ENCODE measurements at regions not wholly inside any gene's neighbourhood (a gene's known extent, or its start where the extent isn't known, plus 50 kb on each side); places are given as distances from the start of the nearest gene placed in this dataset.

DNA sequence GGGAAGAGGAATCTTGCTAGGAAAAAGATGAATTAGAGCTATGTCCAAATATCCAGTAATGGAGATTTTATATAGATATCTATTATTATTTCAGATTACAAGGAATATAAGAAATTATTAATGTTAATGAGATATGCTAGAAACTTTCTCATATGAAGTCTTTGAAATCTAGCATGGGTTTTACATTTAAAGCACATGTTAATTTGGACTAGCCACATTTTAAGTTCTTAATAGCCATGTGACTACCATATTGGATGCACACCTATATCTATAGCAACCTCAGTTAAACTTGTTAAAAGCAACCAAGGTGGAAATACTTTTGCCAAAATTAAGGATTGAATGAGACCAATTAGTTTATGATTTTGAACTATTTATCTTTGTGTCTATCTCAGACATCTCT is 86.7 kb upstream of the CNTNAP4 start:
- no peak overlapping the region for H3K4me3 ChIP-seq (ENCODE audit: low read length)
- TF ChIP-seq, protein P1, sequence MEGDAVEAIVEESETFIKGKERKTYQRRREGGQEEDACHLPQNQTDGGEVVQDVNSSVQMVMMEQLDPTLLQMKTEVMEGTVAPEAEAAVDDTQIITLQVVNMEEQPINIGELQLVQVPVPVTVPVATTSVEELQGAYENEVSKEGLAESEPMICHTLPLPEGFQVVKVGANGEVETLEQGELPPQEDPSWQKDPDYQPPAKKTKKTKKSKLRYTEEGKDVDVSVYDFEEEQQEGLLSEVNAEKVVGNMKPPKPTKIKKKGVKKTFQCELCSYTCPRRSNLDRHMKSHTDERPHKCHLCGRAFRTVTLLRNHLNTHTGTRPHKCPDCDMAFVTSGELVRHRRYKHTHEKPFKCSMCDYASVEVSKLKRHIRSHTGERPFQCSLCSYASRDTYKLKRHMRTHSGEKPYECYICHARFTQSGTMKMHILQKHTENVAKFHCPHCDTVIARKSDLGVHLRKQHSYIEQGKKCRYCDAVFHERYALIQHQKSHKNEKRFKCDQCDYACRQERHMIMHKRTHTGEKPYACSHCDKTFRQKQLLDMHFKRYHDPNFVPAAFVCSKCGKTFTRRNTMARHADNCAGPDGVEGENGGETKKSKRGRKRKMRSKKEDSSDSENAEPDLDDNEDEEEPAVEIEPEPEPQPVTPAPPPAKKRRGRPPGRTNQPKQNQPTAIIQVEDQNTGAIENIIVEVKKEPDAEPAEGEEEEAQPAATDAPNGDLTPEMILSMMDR (IDR thresholded peaks at IDR 0.05; ENCODE audit: low read depth, low read length, poor library complexity, severe bottlenecking) = no peak
- no peak for TF ChIP-seq EZH2phosphoT487 (IDR thresholded peaks at IDR 0.05; ENCODE audit: borderline replicate concordance, low read length)
- H3K4me2 ChIP-seq (ENCODE audit: low read length) = no peak overlapping the region
- no peaks in the 10 kb centered on the region for H4K20me1 ChIP-seq (ENCODE audit: control insufficient read depth, insufficient read depth, low read depth, low read length)
- no peaks in the 10 kb centered on the region for H3K4me1 ChIP-seq (ENCODE audit: control insufficient read depth, low read length)
- H3K9me3 ChIP-seq (ENCODE audit: control insufficient read depth, insufficient read depth, low read length) = no peaks in the 10 kb centered on the region
- H3K27ac ChIP-seq (ENCODE audit: low read depth, low read length) = no peak overlapping the region
- no peaks in the 10 kb centered on the region for H3K79me2 ChIP-seq (ENCODE audit: control insufficient read depth, low read length)
- H3K9me2 ChIP-seq (replicated peaks; ENCODE audit: control insufficient read depth, low read length) = no peaks in the 10 kb centered on the region
- H3K36me3 ChIP-seq (ENCODE audit: control insufficient read depth, low read length) = no peaks in the 10 kb centered on the region
- no peaks in the 10 kb centered on the region for H3K27me3 ChIP-seq (ENCODE audit: control insufficient read depth, low read length)
- H3F3A ChIP-seq (ENCODE audit: control insufficient read depth, insufficient read depth) = no peaks in the 10 kb centered on the region

DNA sequence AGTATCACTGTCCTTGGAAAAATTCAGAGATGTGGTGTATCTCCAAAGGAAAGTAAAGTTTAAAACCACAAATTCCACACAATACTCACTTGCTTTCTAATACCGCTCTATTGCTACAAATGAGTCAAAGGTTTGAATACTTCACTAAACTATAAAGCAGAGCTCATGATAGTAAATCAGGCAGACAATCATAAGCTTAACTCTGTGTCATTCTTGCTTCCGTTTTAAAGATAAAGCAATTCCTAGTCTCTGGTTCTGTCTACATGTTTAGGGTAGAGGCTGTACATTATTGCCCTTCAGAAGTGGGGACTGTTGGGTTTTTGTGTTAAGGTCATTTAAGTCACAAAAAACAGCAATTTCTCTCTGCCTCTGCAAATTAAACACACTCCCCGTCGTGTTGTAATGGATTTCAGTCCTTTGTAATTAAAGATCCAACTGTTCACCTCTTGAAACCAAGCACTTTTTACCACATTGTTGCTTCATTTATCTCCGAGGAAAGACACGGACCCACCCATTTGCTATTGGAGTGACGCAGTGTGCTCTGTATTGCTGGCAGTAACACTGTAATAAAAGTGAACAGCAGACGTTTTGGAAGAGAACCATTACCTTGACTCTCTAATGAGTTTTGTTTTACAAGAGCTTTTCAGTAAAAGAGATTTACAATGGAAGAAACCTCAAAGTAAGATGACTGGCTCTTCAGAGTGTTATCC is 83.1 kb upstream of the CNTNAP4 start:
- Histone ChIP-seq H3K79me2 (ENCODE audit: control insufficient read depth, low read length) (no peaks in the 10 kb centered on the region), H3K27ac (ENCODE audit: low read depth, low read length) (no peak overlapping the region), H3K9me3 (ENCODE audit: control insufficient read depth, insufficient read depth, low read length) (no peaks in the 10 kb centered on the region), H3K27me3 (ENCODE audit: control insufficient read depth, low read length) (no peaks in the 10 kb centered on the region), H3K9me2 (replicated peaks; ENCODE audit: control insufficient read depth, low read length) (no peaks in the 10 kb centered on the region), H4K20me1 (ENCODE audit: control insufficient read depth, insufficient read depth, low read depth, low read length) (no peaks in the 10 kb centered on the region), H3K36me3 (ENCODE audit: control insufficient read depth, low read length) (no peaks in the 10 kb centered on the region), H3K4me2 (ENCODE audit: low read length) (no peak overlapping the region), H3K4me3 (ENCODE audit: low read length) (no peak overlapping the region), H3K4me1 (ENCODE audit: control insufficient read depth, low read length) (no peaks in the 10 kb centered on the region), H3F3A (ENCODE audit: control insufficient read depth, insufficient read depth) (no peaks in the 10 kb centered on the region)
- TF ChIP-seq, protein P1 (IDR thresholded peaks at IDR 0.05; ENCODE audit: low read depth, low read length, poor library complexity, severe bottlenecking) = no peak
- TF ChIP-seq EZH2phosphoT487 (IDR thresholded peaks at IDR 0.05; ENCODE audit: borderline replicate concordance, low read length) = no peak

DNA sequence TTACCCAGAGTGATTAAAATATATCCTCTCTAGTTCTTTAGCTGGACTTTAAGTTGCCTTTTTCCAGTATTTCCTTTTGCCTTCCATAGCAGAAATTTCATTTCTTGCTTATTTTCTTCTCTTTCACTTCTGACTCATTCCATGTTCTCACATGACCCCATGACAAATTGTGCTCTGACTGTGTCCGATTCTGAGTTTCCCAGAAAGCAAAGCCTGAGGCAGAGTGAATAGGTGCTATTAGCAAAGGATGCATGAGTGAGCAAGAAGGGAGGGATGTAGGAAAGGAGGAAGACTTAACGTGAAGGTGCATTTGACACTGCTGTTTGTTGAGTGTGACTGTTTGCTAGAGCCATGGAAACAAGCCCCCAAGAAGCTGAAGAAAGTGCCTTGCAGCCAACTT is 82.6 kb upstream of the CNTNAP4 start:
- TF ChIP-seq, protein P1 (IDR thresholded peaks at IDR 0.05; ENCODE audit: low read depth, low read length, poor library complexity, severe bottlenecking) = no peak
- TF ChIP-seq EZH2phosphoT487 (IDR thresholded peaks at IDR 0.05; ENCODE audit: borderline replicate concordance, low read length) = no peak
- no peaks in the 10 kb centered on the region for H3K79me2 ChIP-seq (ENCODE audit: control insufficient read depth, low read length)

More for the DNA sequence above, 82.6 kb upstream of the CNTNAP4 start:
- no peaks in the 10 kb centered on the region for H3F3A ChIP-seq (ENCODE audit: control insufficient read depth, insufficient read depth)
- no peaks in the 10 kb centered on the region for H3K4me1 ChIP-seq (ENCODE audit: control insufficient read depth, low read length)
- H3K27me3 ChIP-seq (ENCODE audit: control insufficient read depth, low read length) = no peaks in the 10 kb centered on the region
- H3K9me3 ChIP-seq (ENCODE audit: control insufficient read depth, insufficient read depth, low read length) = no peaks in the 10 kb centered on the region
- no peak overlapping the region for H3K27ac ChIP-seq (ENCODE audit: low read depth, low read length)
- no peaks in the 10 kb centered on the region for H3K36me3 ChIP-seq (ENCODE audit: control insufficient read depth, low read length)
- no peaks in the 10 kb centered on the region for H4K20me1 ChIP-seq (ENCODE audit: control insufficient read depth, insufficient read depth, low read depth, low read length)
- no peaks in the 10 kb centered on the region for H3K9me2 ChIP-seq (replicated peaks; ENCODE audit: control insufficient read depth, low read length)
- H3K4me3 ChIP-seq (ENCODE audit: low read length) = no peak overlapping the region
- H3K4me2 ChIP-seq (ENCODE audit: low read length) = no peak overlapping the region
